ENCODE measurements at regions not wholly inside any gene's neighbourhood (a gene's known extent, or its start where the extent isn't known, plus 50 kb on each side); places are given as distances from the start of the nearest gene placed in this dataset.
A peak's percentile ranks its signal among the peaks of the same experiment; 100 is the strongest.

GRCh38 chr5:39624890-39625289 is 200.1 kb upstream of the DAB2 start:
- H3K4me3 ChIP-seq (ENCODE audit: low read length), result no peak overlapping the region
- TF ChIP-seq CTCF (IDR thresholded peaks at IDR 0.05; ENCODE audit: insufficient read depth, low read depth, low read length, missing control alignments), result no peak
- DNase-seq (ENCODE audit: low read depth), result no peak

- H3K4me3 ChIP-seq (ENCODE audit: low read length), result no peak overlapping the region
- peak; percentile 93 for DNase-seq (ENCODE audit: low read depth)
- no peak for TF ChIP-seq CTCF (IDR thresholded peaks at IDR 0.05; ENCODE audit: insufficient read depth, low read depth, low read length, missing control alignments)
These were observed 199.6 kb upstream of the DAB2 start for GRCh38 chr5:39624268-39624886.

GRCh38 chr5:39623291-39623865 is 198.6 kb upstream of the DAB2 start:
- no peak overlapping the region for H3K4me3 ChIP-seq (ENCODE audit: low read length)
- TF ChIP-seq CTCF (IDR thresholded peaks at IDR 0.05; ENCODE audit: insufficient read depth, low read depth, low read length, missing control alignments), result no peak
- no peak for DNase-seq (ENCODE audit: low read depth)

- no peak for TF ChIP-seq CTCF (IDR thresholded peaks at IDR 0.05; ENCODE audit: insufficient read depth, low read depth, low read length, missing control alignments)
- no peak overlapping the region for H3K4me3 ChIP-seq (ENCODE audit: low read length)
- DNase-seq (ENCODE audit: low read depth), result no peak
These were observed 197.5 kb upstream of the DAB2 start for GRCh38 chr5:39622281-39622680.

GRCh38 chr5:39619168-39619818 is 194.5 kb upstream of the DAB2 start:
- H3K4me3 ChIP-seq (ENCODE audit: low read length), result no peak overlapping the region
- peak; percentile 7 for DNase-seq (ENCODE audit: low read depth)
- no peak for TF ChIP-seq CTCF (IDR thresholded peaks at IDR 0.05; ENCODE audit: insufficient read depth, low read depth, low read length, missing control alignments)

- no peak for DNase-seq (ENCODE audit: low read depth)
- no peak overlapping the region for H3K4me3 ChIP-seq (ENCODE audit: low read length)
- TF ChIP-seq CTCF (IDR thresholded peaks at IDR 0.05; ENCODE audit: insufficient read depth, low read depth, low read length, missing control alignments), result no peak
These were observed 193.6 kb upstream of the DAB2 start for GRCh38 chr5:39618391-39618790.
